ENCODE measurements at regions not wholly inside any gene's neighbourhood (a gene's known extent, or its start where the extent isn't known, plus 50 kb on each side); places are given as distances from the start of the nearest gene placed in this dataset.

- TF ChIP-seq PCBP1 (IDR thresholded peaks at IDR 0.05; ENCODE audit: borderline replicate concordance, low read depth, low read length) (no peak), SATB2 (CRISPR knock-in tag; IDR thresholded peaks at IDR 0.05) (0 out of 2 replicates have a peak, but pooled peaks have one; percentile 16), ZBTB33 (CRISPR knock-in tag; IDR thresholded peaks at IDR 0.05) (peak; percentile 17; the same call in 1 of the 2 replicates), ZSCAN22 (CRISPR knock-in tag; IDR thresholded peaks at IDR 0.05) (no peak), ZNF232 (CRISPR knock-in tag; IDR thresholded peaks at IDR 0.05; ENCODE audit: borderline replicate concordance) (peak; percentile 65; the same call in 1 of the 2 replicates), SP5 (CRISPR knock-in tag; IDR thresholded peaks at IDR 0.05; ENCODE audit: borderline replicate concordance, low read depth) (peak; percentile 89), PBX3 (CRISPR knock-in tag; IDR thresholded peaks at IDR 0.05; ENCODE audit: borderline replicate concordance) (no peak), ZNF589 (CRISPR knock-in tag; conservative IDR thresholded peaks at IDR 0.05) (no peak), MYC (CRISPR knock-in tag; IDR thresholded peaks at IDR 0.05; ENCODE audit: borderline replicate concordance) (no peak; the same call in 1 of the 2 replicates), ZNF766 (CRISPR knock-in tag; IDR thresholded peaks at IDR 0.05; ENCODE audit: borderline replicate concordance) (0 out of 2 replicates have a peak, but pooled peaks have one; percentile 19), ZBTB46 (CRISPR knock-in tag; IDR thresholded peaks at IDR 0.05; ENCODE audit: borderline replicate concordance) (no peak), KLF16 (CRISPR knock-in tag; IDR thresholded peaks at IDR 0.05) (peak in 1 of 2 experiments; percentile 30; a peak in 1 of 4 replicates), FOXK1 (CRISPR knock-in tag; IDR thresholded peaks at IDR 0.05; ENCODE audit: borderline replicate concordance, low read depth) (peak; percentile 10; the same call in 1 of the 2 replicates), ZNF784 (CRISPR knock-in tag; IDR thresholded peaks at IDR 0.05; ENCODE audit: borderline replicate concordance) (peak; percentile 80; the same call in 1 of the 2 replicates), HCFC1 (IDR thresholded peaks at IDR 0.05; ENCODE audit: low read depth, low read length) (no peak), SNAI1 (CRISPR knock-in tag; IDR thresholded peaks at IDR 0.05; ENCODE audit: borderline replicate concordance) (no peak), ZMAT5 (CRISPR knock-in tag; IDR thresholded peaks at IDR 0.05; ENCODE audit: borderline replicate concordance, low read depth) (no peak), HOMEZ (CRISPR knock-in tag; IDR thresholded peaks at IDR 0.05; ENCODE audit: low read depth) (peak; percentile 85), ZNF292 (CRISPR knock-in tag; IDR thresholded peaks at IDR 0.05; ENCODE audit: borderline replicate concordance, low read depth) (peak; percentile 87), ADNP (CRISPR knock-in tag; IDR thresholded peaks at IDR 0.05) (no peak), HMG20B (CRISPR knock-in tag; conservative IDR thresholded peaks at IDR 0.05) (peak; percentile 83)
These were observed 285.4 kb upstream of the USP25 start (continued) for GRCh38 chr21:15444118-15444960.
